SU-DHL-6 (cell line): ENCODE measurements at regions not wholly inside any gene's neighbourhood (a gene's known extent, or its start where the extent isn't known, plus 50 kb on each side); places are given as distances from the start of the nearest gene placed in this dataset.

Source experiments
- H2AFZ ChIP-seq: fragments of 200-600 bp; sonication (generic); 2 replicates; pipeline ENCODE4 v1.6.1; 2014; ENCODE audit warnings: low read depth, mild to moderate bottlenecking, moderate library complexity, mixed read lengths, antibody characterized with exemption, low read length; ENCODE audit not compliant: severe bottlenecking
- H3F3A ChIP-seq: fragments of 200-600 bp; shearing (Covaris generic); 2 replicates; pipeline ENCODE4 v1.6.0; 2016; ENCODE audit warnings: antibody characterized with exemption, mild to moderate bottlenecking; ENCODE audit not compliant: insufficient read depth
- H3K27ac ChIP-seq: fragments of 200-600 bp; sonication (generic); 2 replicates; pipeline ENCODE4 v1.5.1; 2016; ENCODE audit warnings: low read depth, mild to moderate bottlenecking, low read length, moderate library complexity, mixed read lengths
- H3K27me3 ChIP-seq: fragments of 200-600 bp; sonication (generic), shearing (Covaris generic); 2 replicates; pipeline ENCODE4 v1.6.0; 2014; ENCODE audit warnings: mild to moderate bottlenecking, low read length
- H3K36me3 ChIP-seq: fragments of 200-600 bp; sonication (generic); 2 replicates; pipeline ENCODE4 v1.6.1; 2014; ENCODE audit warnings: mild to moderate bottlenecking, low read length, mixed read lengths
- H3K4me2 ChIP-seq: fragments of 300-600, 200-600 bp; shearing (Covaris generic), sonication (generic); 2 replicates; pipeline ENCODE4 v1.6.0; 2014; ENCODE audit warnings: low read length, low read depth, mild to moderate bottlenecking; ENCODE audit not compliant: poor library complexity, severe bottlenecking
- H3K4me3 ChIP-seq: fragments of 200-600 bp; sonication (generic); 2 replicates; pipeline ENCODE4 v1.5.1; 2014; ENCODE audit warnings: antibody characterized with exemption, low read length, mild to moderate bottlenecking, mixed read lengths; ENCODE audit not compliant: insufficient read depth, poor library complexity, severe bottlenecking
- H3K79me2 ChIP-seq: fragments of 200-600 bp; sonication (generic); 2 replicates; pipeline ENCODE4 v1.6.1; 2014; ENCODE audit warnings: mild to moderate bottlenecking, low read length, moderate library complexity; ENCODE audit not compliant: insufficient read depth
- H3K9ac ChIP-seq: fragments of 200-600 bp; sonication (generic); 2 replicates; pipeline ENCODE4 v1.7.0; 2014; ENCODE audit warnings: mild to moderate bottlenecking, low read length
- H3K9me2 ChIP-seq: fragments of 200-600 bp; sonication (generic); replicated peaks from 2 replicates; pipeline ENCODE4 v1.6.1; 2014; ENCODE audit warnings: low read length; ENCODE audit not compliant: insufficient read depth
- H3K9me3 ChIP-seq: fragments of 200-600 bp; sonication (generic); 2 replicates; pipeline ENCODE4 v1.6.1; 2014; ENCODE audit warnings: low read length, mixed read lengths; ENCODE audit not compliant: insufficient read depth
- H4K20me1 ChIP-seq: fragments of 200-600 bp; sonication (generic); 2 replicates; pipeline ENCODE4 v1.6.1; 2014; ENCODE audit warnings: low read depth, mild to moderate bottlenecking, antibody characterized with exemption, low read length, moderate library complexity, mixed read lengths
- EZH2phosphoT487 ChIP-seq: fragments of 200-600 bp; sonication (generic), shearing (Covaris generic); conservative IDR thresholded peaks from 2 replicates; pipeline ENCODE4 v1.6.1; 2018; ENCODE audit warnings: mild to moderate bottlenecking, antibody characterized with exemption, low read length, moderate library complexity, mixed read lengths
- TF ChIP-seq, protein P1 (sequence below): fragments of 200-600 bp; sonication (generic); IDR thresholded peaks from one replicate; pipeline ENCODE4 v1.5.1; 2017; ENCODE audit warnings: antibody characterized with exemption, mild to moderate bottlenecking, low read length, moderate library complexity; ENCODE audit not compliant: insufficient read depth, poor library complexity, severe bottlenecking

DNA sequence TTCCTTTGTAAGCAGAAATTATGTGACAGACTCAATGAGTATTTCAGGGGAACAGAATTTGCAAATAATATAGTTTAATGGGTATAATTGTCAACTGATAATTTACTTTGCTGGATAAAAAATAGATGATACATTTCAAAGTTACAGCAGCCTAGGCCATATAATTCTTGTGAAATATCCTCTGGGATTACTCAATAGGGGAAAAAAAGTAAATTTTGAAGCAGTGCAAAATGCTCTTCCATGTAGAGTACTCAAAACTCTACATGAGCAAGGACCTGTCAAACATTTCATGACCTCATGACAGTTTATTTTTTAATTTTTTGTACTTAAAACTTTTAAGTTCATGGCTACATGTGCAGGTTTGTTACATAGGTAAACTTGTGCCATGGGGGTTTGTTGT, 163.3 kb downstream of the DACT1 start:
- no peaks in the 10 kb centered on the region for H3K36me3 ChIP-seq
- TF ChIP-seq EZH2phosphoT487, result no peak
- TF ChIP-seq, protein P1, sequence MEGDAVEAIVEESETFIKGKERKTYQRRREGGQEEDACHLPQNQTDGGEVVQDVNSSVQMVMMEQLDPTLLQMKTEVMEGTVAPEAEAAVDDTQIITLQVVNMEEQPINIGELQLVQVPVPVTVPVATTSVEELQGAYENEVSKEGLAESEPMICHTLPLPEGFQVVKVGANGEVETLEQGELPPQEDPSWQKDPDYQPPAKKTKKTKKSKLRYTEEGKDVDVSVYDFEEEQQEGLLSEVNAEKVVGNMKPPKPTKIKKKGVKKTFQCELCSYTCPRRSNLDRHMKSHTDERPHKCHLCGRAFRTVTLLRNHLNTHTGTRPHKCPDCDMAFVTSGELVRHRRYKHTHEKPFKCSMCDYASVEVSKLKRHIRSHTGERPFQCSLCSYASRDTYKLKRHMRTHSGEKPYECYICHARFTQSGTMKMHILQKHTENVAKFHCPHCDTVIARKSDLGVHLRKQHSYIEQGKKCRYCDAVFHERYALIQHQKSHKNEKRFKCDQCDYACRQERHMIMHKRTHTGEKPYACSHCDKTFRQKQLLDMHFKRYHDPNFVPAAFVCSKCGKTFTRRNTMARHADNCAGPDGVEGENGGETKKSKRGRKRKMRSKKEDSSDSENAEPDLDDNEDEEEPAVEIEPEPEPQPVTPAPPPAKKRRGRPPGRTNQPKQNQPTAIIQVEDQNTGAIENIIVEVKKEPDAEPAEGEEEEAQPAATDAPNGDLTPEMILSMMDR, result no peak
- no peak overlapping the region for H3K4me2 ChIP-seq
- no peaks in the 10 kb centered on the region for H3K79me2 ChIP-seq
- no peak overlapping the region for H3K4me3 ChIP-seq
- H3K9me2 ChIP-seq, result no peaks in the 10 kb centered on the region
- H2AFZ ChIP-seq, result no peak overlapping the region
- H3K27ac ChIP-seq, result no peak overlapping the region
- no peaks in the 10 kb centered on the region for H3K9me3 ChIP-seq
- H3F3A ChIP-seq, result no peaks in the 10 kb centered on the region
- no peaks in the 10 kb centered on the region for H3K27me3 ChIP-seq
- no peaks in the 10 kb centered on the region for H4K20me1 ChIP-seq
- H3K9ac ChIP-seq, result no peak overlapping the region

DNA sequence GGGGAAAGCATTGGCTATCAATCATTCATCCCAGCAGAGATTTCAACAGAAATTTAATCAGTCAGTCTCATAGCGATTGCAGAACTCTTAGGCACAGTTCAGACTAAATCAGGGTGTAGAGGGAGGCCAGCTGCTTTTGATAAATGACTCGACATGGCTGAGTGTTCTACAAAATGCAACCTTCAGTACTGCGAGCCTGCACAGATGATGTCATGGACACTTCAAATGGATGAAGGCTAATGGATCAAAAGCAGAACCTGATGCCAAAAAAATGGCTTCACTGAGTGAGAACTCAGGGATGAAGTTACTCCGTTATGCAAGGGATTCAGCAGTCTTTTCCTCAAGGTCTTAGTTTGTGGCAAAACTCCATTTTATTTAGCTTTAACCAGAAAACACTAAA, 167.3 kb downstream of the DACT1 start:
- Histone ChIP-seq H3F3A (no peaks in the 10 kb centered on the region), H3K27me3 (no peaks in the 10 kb centered on the region), H3K4me2 (no peak overlapping the region), H4K20me1 (no peaks in the 10 kb centered on the region), H3K27ac (no peak overlapping the region), H3K9me3 (no peaks in the 10 kb centered on the region), H3K4me3 (no peak overlapping the region), H2AFZ (no peak overlapping the region), H3K79me2 (no peaks in the 10 kb centered on the region), H3K9me2 (no peaks in the 10 kb centered on the region), H3K9ac (no peak overlapping the region), H3K36me3 (no peaks in the 10 kb centered on the region)
- no peak for TF ChIP-seq EZH2phosphoT487
- TF ChIP-seq, protein P1, result no peak

DNA sequence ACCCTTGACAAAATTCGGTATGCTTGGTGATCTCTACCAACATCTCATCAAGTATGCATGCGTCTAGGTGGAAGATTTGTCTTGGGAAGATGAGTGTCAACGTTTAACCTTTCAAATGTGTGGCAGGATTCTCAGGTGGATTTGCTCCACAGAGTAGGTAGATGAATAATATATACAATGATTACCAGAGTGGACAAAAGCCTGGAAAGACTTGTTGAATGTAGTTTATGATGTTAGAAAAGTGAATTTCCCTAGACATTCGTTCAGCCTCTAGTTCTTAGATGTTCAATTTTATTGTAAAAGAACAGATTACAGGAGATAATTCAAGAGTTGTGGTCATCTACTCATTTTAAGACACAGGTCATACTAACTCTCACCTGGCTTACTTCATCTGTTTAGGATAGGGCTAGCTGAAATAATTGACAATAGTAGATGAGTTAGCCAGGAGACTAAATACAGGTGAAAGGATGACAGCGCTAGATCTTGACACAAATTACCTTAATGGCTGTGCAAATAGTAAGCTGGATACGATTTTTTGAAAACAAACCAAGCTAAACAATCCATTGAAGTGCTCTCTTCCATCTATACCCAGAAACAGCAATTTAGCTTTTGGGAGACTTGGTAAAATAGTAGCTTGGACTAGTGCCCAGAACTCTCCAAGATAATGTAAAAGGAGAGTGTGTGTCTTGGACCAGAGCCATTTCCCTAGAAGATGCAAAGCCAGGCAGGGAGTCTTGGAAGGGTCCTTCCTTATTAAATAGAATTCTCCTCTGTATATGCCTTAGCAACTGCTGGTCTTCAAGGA, 168.0 kb downstream of the DACT1 start:
- Histone ChIP-seq H3F3A (no peaks in the 10 kb centered on the region), H3K36me3 (no peaks in the 10 kb centered on the region), H3K4me3 (no peak overlapping the region), H3K9me3 (no peaks in the 10 kb centered on the region), H3K27me3 (no peaks in the 10 kb centered on the region), H4K20me1 (no peaks in the 10 kb centered on the region), H3K27ac (no peak overlapping the region), H3K9me2 (no peaks in the 10 kb centered on the region), H3K9ac (no peak overlapping the region), H2AFZ (no peak overlapping the region), H3K79me2 (no peaks in the 10 kb centered on the region), H3K4me2 (no peak overlapping the region)
- no peak for TF ChIP-seq EZH2phosphoT487
- TF ChIP-seq, protein P1, result no peak
